SK-N-SH (cell line): ENCODE measurements at regions not wholly inside any gene's neighbourhood (a gene's known extent, or its start where the extent isn't known, plus 50 kb on each side); places are given as distances from the start of the nearest gene placed in this dataset.

Experiments
- FOXJ3 ChIP-seq: sonication (generic); formaldehyde crosslinking; IDR thresholded peaks from 2 replicates; pipeline ENCODE4 v1.5.1; 2020; ENCODE audit warnings: mild to moderate bottlenecking, missing genetic modification reagents
- RFX5 ChIP-seq: IDR thresholded peaks from 2 replicates; pipeline ENCODE4 v1.6.1; 2012; ENCODE audit warnings: mild to moderate bottlenecking, improper control_type of control experiment, low read length
- SIN3A ChIP-seq: IDR thresholded peaks from 2 replicates; pipeline ENCODE4 v1.6.1; 2012; ENCODE audit warnings: low read depth, mild to moderate bottlenecking, low read length, moderate library complexity, borderline replicate concordance
- TF ChIP-seq, protein P1 (sequence below): IDR thresholded peaks from 2 replicates; pipeline ENCODE4 v1.4.0; 2012; ENCODE audit warnings: low read depth, borderline replicate concordance
- TF ChIP-seq, protein P2 (sequence below): fragments of 200-600 bp; sonication (generic); IDR thresholded peaks from 2 replicates; pipeline ENCODE4 v1.6.1; 2017; ENCODE audit warnings: antibody characterized with exemption, mild to moderate bottlenecking, moderate library complexity

DNA sequence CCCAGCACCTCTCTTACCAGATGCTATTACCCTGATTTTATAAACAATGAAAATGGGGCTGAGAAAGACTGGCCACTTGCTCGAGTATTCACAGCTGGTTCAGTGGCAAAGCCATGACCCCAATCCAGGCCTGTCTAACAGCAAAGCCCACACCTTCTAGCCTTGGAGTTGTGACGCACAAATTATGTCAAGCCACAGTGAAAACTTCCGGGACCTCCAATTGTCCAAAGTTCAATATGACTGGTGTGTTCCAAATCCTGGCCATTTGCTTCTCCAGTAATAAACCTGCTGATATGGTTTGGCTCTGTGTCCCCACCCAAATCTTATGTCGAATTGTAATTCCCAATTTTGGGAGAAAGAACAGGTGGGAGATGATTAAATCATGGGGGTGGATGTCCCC is 64.7 kb upstream of the RIOK3 start:
- TF ChIP-seq, protein P1, sequence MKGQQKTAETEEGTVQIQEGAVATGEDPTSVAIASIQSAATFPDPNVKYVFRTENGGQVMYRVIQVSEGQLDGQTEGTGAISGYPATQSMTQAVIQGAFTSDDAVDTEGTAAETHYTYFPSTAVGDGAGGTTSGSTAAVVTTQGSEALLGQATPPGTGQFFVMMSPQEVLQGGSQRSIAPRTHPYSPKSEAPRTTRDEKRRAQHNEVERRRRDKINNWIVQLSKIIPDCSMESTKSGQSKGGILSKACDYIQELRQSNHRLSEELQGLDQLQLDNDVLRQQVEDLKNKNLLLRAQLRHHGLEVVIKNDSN: no peak
- no peak for TF ChIP-seq RFX5
- TF ChIP-seq, protein P2, sequence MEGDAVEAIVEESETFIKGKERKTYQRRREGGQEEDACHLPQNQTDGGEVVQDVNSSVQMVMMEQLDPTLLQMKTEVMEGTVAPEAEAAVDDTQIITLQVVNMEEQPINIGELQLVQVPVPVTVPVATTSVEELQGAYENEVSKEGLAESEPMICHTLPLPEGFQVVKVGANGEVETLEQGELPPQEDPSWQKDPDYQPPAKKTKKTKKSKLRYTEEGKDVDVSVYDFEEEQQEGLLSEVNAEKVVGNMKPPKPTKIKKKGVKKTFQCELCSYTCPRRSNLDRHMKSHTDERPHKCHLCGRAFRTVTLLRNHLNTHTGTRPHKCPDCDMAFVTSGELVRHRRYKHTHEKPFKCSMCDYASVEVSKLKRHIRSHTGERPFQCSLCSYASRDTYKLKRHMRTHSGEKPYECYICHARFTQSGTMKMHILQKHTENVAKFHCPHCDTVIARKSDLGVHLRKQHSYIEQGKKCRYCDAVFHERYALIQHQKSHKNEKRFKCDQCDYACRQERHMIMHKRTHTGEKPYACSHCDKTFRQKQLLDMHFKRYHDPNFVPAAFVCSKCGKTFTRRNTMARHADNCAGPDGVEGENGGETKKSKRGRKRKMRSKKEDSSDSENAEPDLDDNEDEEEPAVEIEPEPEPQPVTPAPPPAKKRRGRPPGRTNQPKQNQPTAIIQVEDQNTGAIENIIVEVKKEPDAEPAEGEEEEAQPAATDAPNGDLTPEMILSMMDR: no peak
- no peak for TF ChIP-seq SIN3A
- no peak for TF ChIP-seq FOXJ3 (CRISPR knock-in tag)
